Spleen (tissue), 11 donors: ENCODE measurements at regions not wholly inside any gene's neighbourhood (a gene's known extent, or its start where the extent isn't known, plus 50 kb on each side); places are given as distances from the start of the nearest gene placed in this dataset.

ENCODE experiments used
- DNase-seq: peaks from one replicate; pipeline ENCODE4 v3.0.0-alpha.2; 2020
- H3K27ac ChIP-seq, 8 donors: fragments of 200-600 bp; sonication (generic) in 7 of 8; 1 replicate in 4 of 8; 2 replicates in 4 of 8; pipeline versions ENCODE4 v1.5.0 to v1.8.0; 2016 to 2021; ENCODE audit warnings: inconsistent platforms in 4 of 8, mild to moderate bottlenecking in 4 of 8, moderate library complexity in 1 of 8
- H3K27me3 ChIP-seq, 7 donors: fragments of 200-600 bp; sonication (generic) in 6 of 7; replicated peaks in 1 of 7; 1 replicate in 4 of 7; 2 replicates in 3 of 7; pipeline versions ENCODE4 v1.5.0 to v1.8.0; 2016 to 2021; ENCODE audit warnings: inconsistent platforms in 3 of 7, mild to moderate bottlenecking in 1 of 7
- H3K36me3 ChIP-seq, 6 donors: fragments of 200-600 bp; sonication (generic) in 5 of 6; 1 replicate in 4 of 6; 2 replicates in 2 of 6; pipeline versions ENCODE4 v1.5.0 to v1.8.0; 2016 to 2021; ENCODE audit warnings: inconsistent platforms in 2 of 6
- H3K4me1 ChIP-seq, 6 donors: fragments of 200-600 bp; sonication (generic) in 5 of 6; 1 replicate in 3 of 6; 2 replicates in 3 of 6; pipeline versions ENCODE4 v1.5.0 to v1.8.0; 2016 to 2021; ENCODE audit warnings: inconsistent platforms in 3 of 6
- H3K4me3 ChIP-seq, 8 donors: fragments of 200-600 bp; sonication (generic) in 7 of 8; 1 replicate in 4 of 8; 2 replicates in 4 of 8; pipeline versions ENCODE4 v1.5.0 to v1.8.0; 2016 to 2021; ENCODE audit warnings: inconsistent platforms in 4 of 8, mild to moderate bottlenecking in 4 of 8, moderate library complexity in 2 of 8
- H3K9me3 ChIP-seq, 8 donors: fragments of 200-600 bp; sonication (generic) in 7 of 8; 1 replicate in 4 of 8; 2 replicates in 4 of 8; pipeline versions ENCODE4 v1.5.0 to v1.8.0; 2016 to 2021; ENCODE audit warnings: inconsistent platforms in 4 of 8
- POLR2A ChIP-seq, 3 donors: fragments of 450-650 bp; IDR thresholded peaks; one replicate each; pipeline ENCODE4 v1.5.1; 2017; ENCODE audit warnings: antibody characterized with exemption in 3 of 3, mild to moderate bottlenecking in 1 of 3
- POLR2AphosphoS5 ChIP-seq, 3 donors: sonication (generic); formaldehyde crosslinking; IDR thresholded peaks; one replicate each; pipeline ENCODE4 v1.5.1; 2017; ENCODE audit warnings: antibody characterized with exemption in 3 of 3
- WGBS, 5 donors: extraction: QIAGEN DNeasy Blood & Tissue Kit in 3 of 5; methylation state at CpG; one replicate each; pipeline versions ENCODE4 v1.1.5 to v1.1.7; 2013 to 2018; 5-methylcytosine and 5-hydroxymethylcytosine counted together
- intact Hi-C: fragments of 100-400 bp; cut with DNase I; formaldehyde crosslinking; loops from one replicate; pipeline ENCODE4 v1.15.0; 2023; ENCODE audit warnings: low total_unique reads
- TF ChIP-seq, protein P1 (sequence below), 11 experiments: fragments of 200-600 bp in 7 of 11; fragments of 450-650 bp in 4 of 11; sonication (generic) in 4 of 11; IDR thresholded peaks in 8 of 11; conservative IDR thresholded peaks in 3 of 11; 1 replicate in 7 of 11; 2 replicates in 4 of 11; pipeline versions ENCODE4 v1.4.0 to v1.8.0; 2016 to 2021; ENCODE audit warnings: antibody characterized with exemption in 11 of 11, inconsistent platforms in 4 of 11, mild to moderate bottlenecking in 1 of 11
- donor health status: healthy with polysubstance abuse.
- donor health status: DM: no; HTN: no; CAD: no; lungs with moderate emphysema.
- donor health status: DM: no; HTN: no; CAD: no.
- donor health status: Bipolar disorder and iron deficiency.
- donor health status: healthy.
- donor health status: DM: no; HTN: no; CAD: no.
- donor health status: DM: yes; HTN: yes; CAD: no.

DNA sequence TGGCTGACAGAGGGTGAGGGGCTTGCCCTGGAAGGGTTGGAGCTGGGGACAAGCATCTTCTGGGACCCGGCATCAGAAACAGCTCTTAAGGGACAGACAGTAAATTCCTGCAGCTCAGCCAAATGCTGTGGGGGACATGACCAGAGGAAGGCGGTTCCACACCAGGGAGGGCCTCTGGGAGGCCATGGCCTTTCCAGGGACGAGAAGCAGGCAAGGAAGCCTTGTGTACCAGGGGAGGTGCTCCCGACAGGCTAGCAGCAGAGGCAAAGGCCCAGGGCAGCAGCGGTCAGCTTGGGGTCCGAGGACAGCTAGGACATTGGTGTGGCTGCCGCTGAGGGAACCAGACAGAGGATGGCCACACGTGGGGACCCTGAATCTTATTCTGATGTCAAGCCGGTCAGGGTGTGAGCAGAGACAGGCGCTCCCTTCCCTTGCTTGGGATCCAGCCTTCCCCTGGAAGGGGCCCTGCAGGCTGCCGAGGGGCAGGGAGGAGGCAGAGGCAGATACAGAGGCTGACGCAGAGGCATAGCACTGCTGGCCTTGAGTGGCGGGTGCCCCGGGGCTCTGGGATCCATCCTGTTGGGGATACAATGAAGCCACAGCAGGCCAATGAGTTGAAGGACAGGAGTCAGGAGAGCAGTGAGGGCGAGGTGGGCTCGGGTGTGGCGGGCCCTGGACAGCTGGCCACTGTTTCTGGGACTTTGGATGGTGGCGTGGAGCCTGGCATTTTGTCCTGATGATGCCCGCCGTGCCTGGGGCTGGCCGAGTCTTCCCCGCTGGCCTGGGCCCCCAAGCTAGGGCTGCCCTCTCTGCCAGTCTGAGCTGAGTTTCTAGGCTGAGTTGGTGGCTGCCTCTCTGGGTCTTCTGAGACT is 64.1 kb upstream of the GPC1 start:
- Histone ChIP-seq H3K27ac (peak overlapping the region in 5 of 8 donors; percentile 27 to 80 (median 48)), H3K36me3 (no peaks in the 10 kb centered on the region), H3K9me3 (no peaks in the 10 kb centered on the region), H3K4me1 (peaks cover 0 to 48% (median 8%) of the 10 kb centered on the region in 6 donors), H3K4me3 (no peak overlapping the region), H3K27me3 (peaks cover 0 to 12% (median 0%) of the 10 kb centered on the region in 7 donors)
- 76 to 82% (median 80%) methylated on average over 12 to 22 of the region's 22 CpGs for WGBS, 5 donors
- TF ChIP-seq POLR2AphosphoS5 (IDR thresholded peaks at IDR 0.05) (peak in 2 of 3 donors; percentile 7 to 56), POLR2A (IDR thresholded peaks at IDR 0.05) (no peak)
- TF ChIP-seq, protein P1, sequence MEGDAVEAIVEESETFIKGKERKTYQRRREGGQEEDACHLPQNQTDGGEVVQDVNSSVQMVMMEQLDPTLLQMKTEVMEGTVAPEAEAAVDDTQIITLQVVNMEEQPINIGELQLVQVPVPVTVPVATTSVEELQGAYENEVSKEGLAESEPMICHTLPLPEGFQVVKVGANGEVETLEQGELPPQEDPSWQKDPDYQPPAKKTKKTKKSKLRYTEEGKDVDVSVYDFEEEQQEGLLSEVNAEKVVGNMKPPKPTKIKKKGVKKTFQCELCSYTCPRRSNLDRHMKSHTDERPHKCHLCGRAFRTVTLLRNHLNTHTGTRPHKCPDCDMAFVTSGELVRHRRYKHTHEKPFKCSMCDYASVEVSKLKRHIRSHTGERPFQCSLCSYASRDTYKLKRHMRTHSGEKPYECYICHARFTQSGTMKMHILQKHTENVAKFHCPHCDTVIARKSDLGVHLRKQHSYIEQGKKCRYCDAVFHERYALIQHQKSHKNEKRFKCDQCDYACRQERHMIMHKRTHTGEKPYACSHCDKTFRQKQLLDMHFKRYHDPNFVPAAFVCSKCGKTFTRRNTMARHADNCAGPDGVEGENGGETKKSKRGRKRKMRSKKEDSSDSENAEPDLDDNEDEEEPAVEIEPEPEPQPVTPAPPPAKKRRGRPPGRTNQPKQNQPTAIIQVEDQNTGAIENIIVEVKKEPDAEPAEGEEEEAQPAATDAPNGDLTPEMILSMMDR (IDR thresholded peaks at IDR 0.05 in 8 of 11, conservative IDR thresholded peaks at IDR 0.05 in 3 of 11): no peak
- intact Hi-C loops: no loop called here
- DNase-seq: no peak

DNA sequence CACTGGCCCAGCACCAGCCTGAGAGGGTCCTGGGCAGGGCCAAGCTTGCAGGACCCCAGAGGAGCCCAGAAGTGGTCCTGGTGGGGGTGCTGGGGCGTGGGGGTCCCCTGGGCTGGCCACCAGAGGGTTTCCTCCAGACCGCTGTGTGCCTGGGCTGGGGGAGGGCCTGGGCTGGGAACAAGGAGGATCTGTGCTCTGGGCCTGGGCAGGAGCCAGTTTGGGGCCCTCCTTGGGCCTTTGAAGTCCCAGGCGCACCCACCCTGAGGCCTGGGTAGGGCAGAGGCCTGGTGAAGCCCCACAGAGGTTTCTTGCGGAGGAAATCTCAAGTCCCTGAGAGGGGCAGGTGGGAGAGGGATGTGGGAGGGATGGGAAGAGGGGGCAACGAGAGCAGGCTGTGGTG is 63.4 kb upstream of the GPC1 start:
- Histone ChIP-seq H3K36me3 (no peaks in the 10 kb centered on the region), H3K4me3 (no peak overlapping the region), H3K27ac (peak overlapping the region in 5 of 8 donors; percentile 27 to 80 (median 48)), H3K27me3 (peaks cover 0 to 12% (median 0%) of the 10 kb centered on the region in 7 donors), H3K9me3 (no peaks in the 10 kb centered on the region), H3K4me1 (peaks cover 0 to 48% (median 8%) of the 10 kb centered on the region in 6 donors)
- TF ChIP-seq, protein P1 (IDR thresholded peaks at IDR 0.05 in 8 of 11, conservative IDR thresholded peaks at IDR 0.05 in 3 of 11): no peak
- no peak for TF ChIP-seq POLR2AphosphoS5 (IDR thresholded peaks at IDR 0.05)
- TF ChIP-seq POLR2A (IDR thresholded peaks at IDR 0.05): no peak
- 59 to 77% (median 70%) methylated on average over 4 to 5 of the region's 5 CpGs for WGBS, 5 donors
- intact Hi-C loops: no loop called here
- DNase-seq: no peak

DNA sequence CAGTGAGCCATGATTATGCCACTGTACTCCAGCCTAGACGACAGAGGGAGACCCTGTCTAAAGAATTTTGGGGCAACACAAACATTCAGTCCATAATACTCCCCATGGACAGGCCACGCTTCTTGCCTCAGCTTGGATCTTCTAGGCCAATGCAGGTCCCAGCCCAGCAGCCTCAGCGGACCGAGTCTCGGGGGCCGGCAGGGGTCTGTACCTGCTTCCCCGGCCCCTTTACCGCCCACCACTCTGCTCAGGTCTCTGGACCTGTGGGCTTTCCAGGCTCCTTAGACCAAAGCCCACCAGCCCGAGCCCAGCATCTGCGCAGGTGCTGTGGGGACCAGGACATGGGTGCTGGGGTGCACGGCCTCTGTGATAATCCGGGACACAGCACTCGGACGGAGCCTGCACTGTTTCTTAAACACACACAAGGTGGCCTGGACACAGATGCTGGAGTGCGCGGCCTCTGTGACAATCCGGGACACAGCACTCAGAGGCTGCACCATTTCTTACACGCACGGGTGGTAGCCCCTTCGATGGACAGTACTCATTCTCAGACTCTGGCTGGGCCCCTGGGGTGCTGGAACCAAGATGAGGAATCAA is 62.1 kb upstream of the GPC1 start:
- no peaks in the 10 kb centered on the region for H3K36me3 ChIP-seq
- peak overlapping the region; percentile 19 to 80 (median 68) for H3K27ac ChIP-seq
- H3K9me3 ChIP-seq: no peaks in the 10 kb centered on the region
- H3K4me3 ChIP-seq: no peak overlapping the region
- peaks cover 0 to 12% (median 0%) of the 10 kb centered on the region in 7 donors for H3K27me3 ChIP-seq
- H3K4me1 ChIP-seq: peaks cover 0 to 48% (median 8%) of the 10 kb centered on the region in 6 donors
- WGBS, 5 donors: 89 to 97% (median 92%) methylated on average over 18 to 20 of the region's 20 CpGs
- DNase-seq: no peak
- TF ChIP-seq POLR2A (IDR thresholded peaks at IDR 0.05) (no peak), POLR2AphosphoS5 (IDR thresholded peaks at IDR 0.05) (no peak)
- TF ChIP-seq, protein P1 (IDR thresholded peaks at IDR 0.05 in 8 of 11, conservative IDR thresholded peaks at IDR 0.05 in 3 of 11): no peak
- intact Hi-C loops: no loop called here
